HG03175 (cell line): ENCODE measurements at regions not wholly inside any gene's neighbourhood (a gene's known extent, or its start where the extent isn't known, plus 50 kb on each side); places are given as distances from the start of the nearest gene placed in this dataset.

Experiments used
- ATAC-seq: cut with Tn5 transposase; IDR thresholded peaks from one replicate; pipeline ENCODE4 v1.9.1; 2021; ENCODE audit warnings: mild to moderate bottlenecking, moderate library complexity; ENCODE audit not compliant: unreplicated experiment

DNA sequence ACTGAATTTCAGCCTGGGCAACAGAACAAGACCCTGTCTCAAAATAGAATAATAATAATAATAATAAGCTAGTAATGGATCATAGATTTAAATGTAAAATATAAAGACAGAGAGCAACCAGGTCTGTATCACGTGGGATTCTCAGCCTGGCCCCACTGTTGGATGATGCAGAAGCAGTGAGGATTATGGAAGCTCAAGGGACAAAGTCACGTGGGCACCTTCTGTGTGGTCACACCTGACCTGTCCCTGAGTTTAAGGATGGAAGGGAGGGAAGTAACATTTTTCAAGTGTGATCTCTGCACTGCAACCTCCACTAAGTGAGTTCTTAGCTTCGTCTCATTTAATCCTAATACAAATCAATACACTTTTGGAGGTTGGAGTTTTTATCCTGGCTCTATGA is 212.5 kb upstream of the IER5L start:
- no peak for ATAC-seq

GRCh38 chr9:129387822-129388221 is 209.8 kb upstream of the IER5L start:
- ATAC-seq, result no peak

GRCh38 chr9:129386812-129387177 is 208.7 kb upstream of the IER5L start:
- no peak for ATAC-seq

- no peak for ATAC-seq
Measured at GRCh38 chr9:129385211-129385934, 207.3 kb upstream of the IER5L start.

DNA sequence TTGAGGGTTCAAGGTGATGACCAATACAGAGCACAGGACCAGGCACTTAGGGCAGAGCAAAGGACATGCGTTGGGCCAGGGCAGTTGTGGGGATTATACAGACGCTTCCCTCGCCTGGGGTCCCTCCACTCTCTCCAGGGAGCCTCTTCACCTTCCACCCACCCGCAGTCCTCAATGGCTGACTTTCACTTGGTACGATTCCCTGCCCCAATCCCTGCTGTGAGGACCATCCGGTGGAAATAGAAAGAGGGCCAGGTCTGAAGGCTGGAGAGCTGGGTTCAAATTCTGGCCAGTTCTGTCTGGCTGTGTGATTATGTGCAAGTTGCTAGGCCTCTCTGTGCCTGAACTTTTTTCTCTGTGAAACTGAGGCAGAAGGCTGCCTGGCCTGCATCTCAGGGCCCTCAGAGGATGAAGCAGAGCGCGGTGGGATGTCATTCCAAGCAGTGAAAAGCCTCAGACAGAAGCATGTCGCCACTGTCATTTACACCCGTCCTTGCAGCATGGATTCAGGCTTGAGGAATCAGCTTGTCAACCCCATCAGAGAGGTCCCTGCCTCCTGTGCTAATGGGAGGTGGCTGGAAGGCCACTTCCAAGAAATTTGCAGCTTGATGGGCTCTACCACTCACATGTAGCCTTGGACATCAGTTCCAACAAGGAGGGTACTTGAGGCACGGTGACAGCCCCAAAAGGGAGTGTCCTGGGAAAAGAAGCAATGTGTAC is 206.6 kb upstream of the IER5L start:
- no peak for ATAC-seq

GRCh38 chr9:129383561-129384490 is 205.8 kb upstream of the IER5L start:
- ATAC-seq, result peak; percentile 74

GRCh38 chr9:129383019-129383560 is 205.0 kb upstream of the IER5L start:
- no peak for ATAC-seq

GRCh38 chr9:129382281-129383018 is 204.4 kb upstream of the IER5L start:
- no peak for ATAC-seq

GRCh38 chr9:129381481-129381957 is 203.5 kb upstream of the IER5L start:
- ATAC-seq, result no peak

DNA sequence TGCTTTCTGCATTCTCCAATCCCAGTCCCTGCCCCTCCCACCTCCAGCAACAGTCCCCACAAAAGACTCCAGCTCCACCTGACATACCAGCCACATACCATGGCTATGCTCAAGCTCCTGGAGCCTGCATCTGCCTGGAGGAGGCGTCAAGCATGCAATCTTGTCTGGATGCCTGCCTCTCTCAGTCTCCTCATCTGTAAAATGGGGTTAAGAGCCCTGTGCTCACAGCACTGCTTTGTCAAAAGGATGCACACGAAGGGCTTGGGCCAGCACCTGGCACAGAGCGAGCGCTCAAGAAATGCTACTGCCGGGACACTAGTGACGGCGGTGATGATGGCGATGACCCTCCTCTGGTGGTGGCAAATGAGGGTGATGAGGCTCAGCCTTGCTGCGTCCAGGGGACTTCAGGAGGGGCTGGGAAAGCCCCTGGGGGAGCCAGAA is 202.9 kb upstream of the IER5L start:
- ATAC-seq, result no peak

DNA sequence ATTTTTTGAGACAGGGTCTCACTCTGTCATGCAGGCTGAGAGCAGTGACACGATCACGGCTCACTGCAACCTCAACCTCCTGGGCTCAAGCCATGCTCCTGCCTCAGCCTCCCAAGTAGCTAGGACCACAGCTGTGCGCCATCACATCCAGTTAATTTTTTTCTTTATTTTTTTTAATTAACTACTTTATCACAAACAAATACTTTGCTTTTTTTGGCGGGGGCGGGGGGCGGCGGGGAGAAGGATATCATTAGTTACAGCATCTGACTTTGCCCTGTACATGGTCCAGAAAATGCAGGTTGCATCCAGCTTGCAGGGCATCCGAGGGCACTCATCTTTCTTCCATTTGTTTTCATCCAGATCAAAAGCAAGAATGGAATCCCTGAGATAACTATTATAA is 201.8 kb upstream of the IER5L start:
- no peak for ATAC-seq

DNA sequence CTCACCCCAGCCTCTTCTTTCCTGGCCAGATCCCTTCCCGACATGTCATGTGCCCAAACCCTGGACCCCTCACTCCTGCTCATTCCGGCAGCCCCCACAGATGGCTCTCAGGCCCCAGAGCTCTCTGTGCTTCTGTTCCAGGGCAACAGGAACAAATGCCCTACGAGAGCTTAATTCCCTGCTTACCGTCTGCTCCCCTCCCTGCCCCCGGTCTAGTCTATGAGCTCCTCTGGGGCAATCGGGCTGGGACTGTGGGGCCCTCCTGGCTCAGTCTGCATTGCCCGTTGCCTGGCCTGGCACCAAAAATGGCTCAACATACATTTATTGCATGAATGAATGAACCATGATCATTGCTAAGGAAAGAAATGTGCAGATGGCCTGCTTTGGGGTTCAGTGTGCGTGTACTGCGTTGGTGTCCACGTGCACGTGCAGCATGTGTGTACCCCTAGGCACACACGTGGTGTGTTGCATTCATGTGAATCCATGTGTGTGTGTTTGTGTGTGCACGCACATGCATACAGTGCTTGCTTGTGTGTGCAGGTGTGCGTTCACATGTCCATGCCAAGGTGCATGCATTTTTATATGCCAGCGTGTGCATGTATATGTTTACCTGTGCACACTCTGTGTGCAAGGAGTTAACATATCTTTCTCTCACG is 201.2 kb upstream of the IER5L start:
- ATAC-seq, result no peak

GRCh38 chr9:129377931-129378661 is 200.0 kb upstream of the IER5L start:
- no peak for ATAC-seq

DNA sequence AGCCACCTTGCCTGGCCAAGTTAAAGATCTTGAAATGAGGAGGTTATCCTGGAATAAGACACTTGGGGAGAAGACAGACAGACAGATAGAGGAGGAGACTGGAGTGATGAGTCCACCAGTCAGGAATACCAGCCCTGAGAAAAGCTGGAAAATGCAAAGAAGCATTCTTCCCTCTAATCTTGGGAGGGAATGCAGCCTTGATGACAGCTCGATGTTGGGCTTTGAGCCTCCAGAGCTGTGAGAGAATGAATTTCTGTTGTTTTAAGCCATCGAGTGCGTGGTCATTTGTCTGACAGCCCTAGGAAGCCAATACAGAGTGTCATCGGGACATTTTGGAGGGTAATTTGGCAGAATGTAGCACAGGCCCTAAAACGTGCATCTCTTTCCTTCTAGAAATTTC is 199.1 kb upstream of the IER5L start:
- ATAC-seq, result no peak

GRCh38 chr9:129375845-129376244 is 197.8 kb upstream of the IER5L start:
- no peak for ATAC-seq

- ATAC-seq, result no peak
Measured at GRCh38 chr9:129374651-129375050, 196.6 kb upstream of the IER5L start.

DNA sequence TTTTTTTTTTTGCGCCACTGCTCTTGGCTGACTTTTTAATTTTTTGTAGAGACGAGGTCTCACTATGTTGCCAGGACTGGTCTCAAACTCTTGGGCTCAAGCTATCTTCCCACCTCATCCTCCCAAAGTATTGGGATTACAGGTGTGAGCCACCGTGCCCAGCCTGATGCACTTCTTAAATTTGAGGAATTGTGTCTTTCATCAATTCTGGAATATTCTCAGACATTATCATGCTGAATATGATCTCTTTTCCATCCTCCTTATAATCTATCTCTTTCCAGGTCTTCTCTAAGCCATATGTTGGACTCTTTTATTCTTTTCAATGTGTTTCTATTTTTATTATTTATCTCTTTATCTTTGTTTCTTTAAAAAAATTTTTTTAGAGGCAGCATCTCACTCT is 196.2 kb upstream of the IER5L start:
- ATAC-seq, result no peak

DNA sequence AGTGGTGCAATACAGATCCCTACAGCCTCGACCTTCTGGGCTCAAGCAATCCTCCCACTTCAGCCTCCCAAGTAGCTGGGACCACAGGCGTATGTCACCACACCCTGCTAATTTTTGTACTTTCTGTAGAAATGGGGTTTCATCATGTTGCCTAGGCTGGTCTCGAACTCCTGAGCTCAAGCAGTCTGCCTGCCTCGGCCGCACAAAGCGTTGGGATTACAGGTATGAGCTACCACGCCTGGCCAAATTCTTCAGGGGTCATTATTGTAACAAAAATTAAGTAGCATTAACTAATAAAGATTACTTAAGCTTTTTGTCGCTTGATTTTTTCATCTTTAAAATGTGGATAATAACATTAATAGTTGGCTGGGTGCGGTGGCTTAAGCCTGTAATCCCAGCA is 195.3 kb upstream of the IER5L start:
- ATAC-seq, result no peak

DNA sequence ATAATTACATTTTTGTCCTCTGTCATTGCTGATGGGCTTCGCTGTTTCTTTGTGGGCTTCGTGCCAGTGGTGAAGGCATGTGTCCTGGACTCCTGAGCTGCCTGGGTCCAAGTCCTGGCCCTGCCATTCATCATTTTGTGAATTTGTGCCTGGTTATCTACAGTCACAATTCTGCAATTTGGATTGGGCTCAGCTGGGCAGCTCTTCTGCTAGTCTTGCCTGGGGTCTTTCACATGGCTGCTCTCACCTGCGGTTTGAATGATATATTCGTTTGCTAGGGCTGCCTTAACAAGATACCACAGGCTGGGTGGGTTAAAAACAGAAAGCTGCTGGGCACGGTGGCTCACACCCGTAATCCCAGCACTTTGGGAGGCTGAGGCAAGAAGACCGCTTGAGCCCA is 192.7 kb upstream of the IER5L start:
- ATAC-seq, result no peak
